Fibroblast of mammary gland (primary cell): ENCODE measurements at regions not wholly inside any gene's neighbourhood (a gene's known extent, or its start where the extent isn't known, plus 50 kb on each side); places are given as distances from the start of the nearest gene placed in this dataset.

ENCODE experiments used
- DNase-seq: peaks from one replicate; pipeline ENCODE4 v3.0.0-alpha.2; 2010; ENCODE audit warnings: low read depth
- H3K4me3 ChIP-seq: 2 replicates; pipeline ENCODE4 v1.5.1; 2011; ENCODE audit warnings: low read depth, mild to moderate bottlenecking, low read length, moderate library complexity; ENCODE audit not compliant: control insufficient read depth
- CTCF ChIP-seq: conservative IDR thresholded peaks from 2 replicates; pipeline ENCODE4 v1.5.1; 2011; ENCODE audit warnings: low read depth, low read length, inconsistent platforms; ENCODE audit not compliant: control insufficient read depth, insufficient read depth

GRCh38 chr4:181595716-181596115, 647.5 kb upstream of the TENM3 start:
- no peak for TF ChIP-seq CTCF
- no peak for DNase-seq
- H3K4me3 ChIP-seq = no peak overlapping the region

- no peak overlapping the region for H3K4me3 ChIP-seq
- DNase-seq = peak; percentile 75
- no peak for TF ChIP-seq CTCF
Observed at GRCh38 chr4:181597766-181598165, 645.4 kb upstream of the TENM3 start.

GRCh38 chr4:181599134-181599533, 644.1 kb upstream of the TENM3 start:
- H3K4me3 ChIP-seq = no peak overlapping the region
- no peak for DNase-seq
- no peak for TF ChIP-seq CTCF

GRCh38 chr4:181601103-181601502, 642.1 kb upstream of the TENM3 start:
- DNase-seq = no peak
- H3K4me3 ChIP-seq = no peak overlapping the region
- no peak for TF ChIP-seq CTCF

- no peak for DNase-seq
- no peak overlapping the region for H3K4me3 ChIP-seq
- no peak for TF ChIP-seq CTCF
Observed at GRCh38 chr4:181604546-181604945, 638.7 kb upstream of the TENM3 start.

- H3K4me3 ChIP-seq = no peak overlapping the region
- no peak for TF ChIP-seq CTCF
- DNase-seq = no peak
Observed at GRCh38 chr4:181606300-181606699, 636.9 kb upstream of the TENM3 start.

GRCh38 chr4:181608181-181608580, 635.0 kb upstream of the TENM3 start:
- TF ChIP-seq CTCF = no peak
- H3K4me3 ChIP-seq = no peak overlapping the region
- no peak for DNase-seq
